ENCODE measurements at regions not wholly inside any gene's neighbourhood (a gene's known extent, or its start where the extent isn't known, plus 50 kb on each side); places are given as distances from the start of the nearest gene placed in this dataset.

GRCh38 chr6:168210239-168211105 lies 109.1 kb downstream of the DACT2 start:
- no peak for TF ChIP-seq CREB5 (CRISPR knock-in tag; IDR thresholded peaks at IDR 0.05; ENCODE audit: low read depth)
- TF ChIP-seq, protein P1, sequence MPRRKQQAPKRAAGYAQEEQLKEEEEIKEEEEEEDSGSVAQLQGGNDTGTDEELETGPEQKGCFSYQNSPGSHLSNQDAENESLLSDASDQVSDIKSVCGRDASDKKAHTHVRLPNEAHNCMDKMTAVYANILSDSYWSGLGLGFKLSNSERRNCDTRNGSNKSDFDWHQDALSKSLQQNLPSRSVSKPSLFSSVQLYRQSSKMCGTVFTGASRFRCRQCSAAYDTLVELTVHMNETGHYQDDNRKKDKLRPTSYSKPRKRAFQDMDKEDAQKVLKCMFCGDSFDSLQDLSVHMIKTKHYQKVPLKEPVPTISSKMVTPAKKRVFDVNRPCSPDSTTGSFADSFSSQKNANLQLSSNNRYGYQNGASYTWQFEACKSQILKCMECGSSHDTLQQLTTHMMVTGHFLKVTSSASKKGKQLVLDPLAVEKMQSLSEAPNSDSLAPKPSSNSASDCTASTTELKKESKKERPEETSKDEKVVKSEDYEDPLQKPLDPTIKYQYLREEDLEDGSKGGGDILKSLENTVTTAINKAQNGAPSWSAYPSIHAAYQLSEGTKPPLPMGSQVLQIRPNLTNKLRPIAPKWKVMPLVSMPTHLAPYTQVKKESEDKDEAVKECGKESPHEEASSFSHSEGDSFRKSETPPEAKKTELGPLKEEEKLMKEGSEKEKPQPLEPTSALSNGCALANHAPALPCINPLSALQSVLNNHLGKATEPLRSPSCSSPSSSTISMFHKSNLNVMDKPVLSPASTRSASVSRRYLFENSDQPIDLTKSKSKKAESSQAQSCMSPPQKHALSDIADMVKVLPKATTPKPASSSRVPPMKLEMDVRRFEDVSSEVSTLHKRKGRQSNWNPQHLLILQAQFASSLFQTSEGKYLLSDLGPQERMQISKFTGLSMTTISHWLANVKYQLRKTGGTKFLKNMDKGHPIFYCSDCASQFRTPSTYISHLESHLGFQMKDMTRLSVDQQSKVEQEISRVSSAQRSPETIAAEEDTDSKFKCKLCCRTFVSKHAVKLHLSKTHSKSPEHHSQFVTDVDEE (CRISPR knock-in tag; IDR thresholded peaks at IDR 0.05): no peak
- TF ChIP-seq ZFP30 (CRISPR knock-in tag; IDR thresholded peaks at IDR 0.05): no peak
- no peak for TF ChIP-seq PPARA (CRISPR knock-in tag; IDR thresholded peaks at IDR 0.05; ENCODE audit: borderline replicate concordance)

Measured in SK-N-SH treated with all-trans-retinoic acid at 6 μM for 48 hours (cell line).